ENCODE measurements at regions not wholly inside any gene's neighbourhood (a gene's known extent, or its start where the extent isn't known, plus 50 kb on each side); places are given as distances from the start of the nearest gene placed in this dataset.

GRCh38 chr12:102568276-102568675, 87.9 kb upstream of the IGF1 start:
- TF ChIP-seq CTCF (IDR thresholded peaks at IDR 0.05) (no peak), POLR2A (IDR thresholded peaks at IDR 0.05) (no peak), EP300 (IDR thresholded peaks at IDR 0.05) (no peak)

Measured in gastroesophageal sphincter (tissue), 3 donors.